A673 (cell line): ENCODE measurements at regions not wholly inside any gene's neighbourhood (a gene's known extent, or its start where the extent isn't known, plus 50 kb on each side); places are given as distances from the start of the nearest gene placed in this dataset.

Source experiments
- EZH2 ChIP-seq: fragments of 200-600 bp; sonication (generic); IDR thresholded peaks from 2 replicates; pipeline ENCODE4 v1.6.1; 2017; ENCODE audit warnings: borderline replicate concordance, low read depth, mild to moderate bottlenecking, mixed read lengths, antibody characterized with exemption, low read length; ENCODE audit not compliant: poor library complexity, severe bottlenecking
- TF ChIP-seq, protein P1 (sequence below): fragments of 300-800, 200-600 bp; sonication (generic); conservative IDR thresholded peaks from 2 replicates; pipeline ENCODE4 v1.5.1; 2017; ENCODE audit warnings: low read depth, mild to moderate bottlenecking, antibody characterized with exemption, low read length, moderate library complexity, mixed read lengths

DNA sequence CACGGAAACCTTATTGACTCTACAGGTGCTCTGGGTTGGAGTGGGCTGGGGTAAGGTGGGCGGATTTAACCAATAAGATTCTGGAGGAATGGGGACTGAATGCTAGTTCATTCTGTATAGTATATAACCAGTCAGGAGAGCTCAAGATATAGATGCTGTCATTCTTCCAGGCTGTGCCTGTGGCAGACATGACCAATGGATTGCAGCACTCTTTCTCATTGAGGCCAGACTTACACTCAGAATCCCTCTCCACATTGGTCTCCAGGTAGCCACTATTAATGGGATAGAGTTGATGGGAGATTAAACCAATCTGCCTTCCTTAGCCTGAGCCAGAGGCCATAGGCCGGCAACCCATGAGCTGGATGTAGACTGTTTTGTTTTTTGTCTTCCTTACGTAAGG lies 82.8 kb upstream of the MEF2A start:
- TF ChIP-seq, protein P1, sequence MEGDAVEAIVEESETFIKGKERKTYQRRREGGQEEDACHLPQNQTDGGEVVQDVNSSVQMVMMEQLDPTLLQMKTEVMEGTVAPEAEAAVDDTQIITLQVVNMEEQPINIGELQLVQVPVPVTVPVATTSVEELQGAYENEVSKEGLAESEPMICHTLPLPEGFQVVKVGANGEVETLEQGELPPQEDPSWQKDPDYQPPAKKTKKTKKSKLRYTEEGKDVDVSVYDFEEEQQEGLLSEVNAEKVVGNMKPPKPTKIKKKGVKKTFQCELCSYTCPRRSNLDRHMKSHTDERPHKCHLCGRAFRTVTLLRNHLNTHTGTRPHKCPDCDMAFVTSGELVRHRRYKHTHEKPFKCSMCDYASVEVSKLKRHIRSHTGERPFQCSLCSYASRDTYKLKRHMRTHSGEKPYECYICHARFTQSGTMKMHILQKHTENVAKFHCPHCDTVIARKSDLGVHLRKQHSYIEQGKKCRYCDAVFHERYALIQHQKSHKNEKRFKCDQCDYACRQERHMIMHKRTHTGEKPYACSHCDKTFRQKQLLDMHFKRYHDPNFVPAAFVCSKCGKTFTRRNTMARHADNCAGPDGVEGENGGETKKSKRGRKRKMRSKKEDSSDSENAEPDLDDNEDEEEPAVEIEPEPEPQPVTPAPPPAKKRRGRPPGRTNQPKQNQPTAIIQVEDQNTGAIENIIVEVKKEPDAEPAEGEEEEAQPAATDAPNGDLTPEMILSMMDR, result no peak
- no peak for TF ChIP-seq EZH2
